ENCODE measurements at regions not wholly inside any gene's neighbourhood (a gene's known extent, or its start where the extent isn't known, plus 50 kb on each side); places are given as distances from the start of the nearest gene placed in this dataset.

- TF ChIP-seq CTCF (IDR thresholded peaks at IDR 0.05) (no peak), POLR2A (IDR thresholded peaks at IDR 0.05) (no peak)
Measured at GRCh38 chr11:112457532-112457931, 196.9 kb upstream of the PLET1 start.
